ENCODE measurements at regions not wholly inside any gene's neighbourhood (a gene's known extent, or its start where the extent isn't known, plus 50 kb on each side); places are given as distances from the start of the nearest gene placed in this dataset.

DNA sequence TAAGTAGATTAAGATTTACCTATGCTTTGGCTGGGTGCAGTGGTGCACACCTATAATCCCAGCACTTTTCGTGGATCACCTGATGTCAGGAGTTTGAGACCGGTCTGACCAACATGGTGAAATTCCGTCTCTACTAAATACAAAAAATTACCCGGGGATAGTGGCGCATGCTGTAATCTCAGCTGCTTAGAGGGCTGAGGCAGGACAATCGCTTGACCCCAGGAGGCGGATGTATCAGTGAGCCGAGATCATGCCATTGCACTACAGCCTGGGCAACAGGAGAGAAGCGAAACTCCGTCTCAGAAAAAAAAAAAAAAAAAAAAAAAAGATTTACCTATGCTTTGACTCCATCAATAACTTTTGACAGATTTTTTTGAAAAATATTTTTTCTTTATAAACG, 267.1 kb upstream of the SEMA6A start:
- DNase-seq (ENCODE audit: low spot score), result no peak
- TF ChIP-seq POLR2AphosphoS5 (IDR thresholded peaks at IDR 0.05) (no peak), POLR2A (IDR thresholded peaks at IDR 0.05) (no peak)
- TF ChIP-seq, protein P1, sequence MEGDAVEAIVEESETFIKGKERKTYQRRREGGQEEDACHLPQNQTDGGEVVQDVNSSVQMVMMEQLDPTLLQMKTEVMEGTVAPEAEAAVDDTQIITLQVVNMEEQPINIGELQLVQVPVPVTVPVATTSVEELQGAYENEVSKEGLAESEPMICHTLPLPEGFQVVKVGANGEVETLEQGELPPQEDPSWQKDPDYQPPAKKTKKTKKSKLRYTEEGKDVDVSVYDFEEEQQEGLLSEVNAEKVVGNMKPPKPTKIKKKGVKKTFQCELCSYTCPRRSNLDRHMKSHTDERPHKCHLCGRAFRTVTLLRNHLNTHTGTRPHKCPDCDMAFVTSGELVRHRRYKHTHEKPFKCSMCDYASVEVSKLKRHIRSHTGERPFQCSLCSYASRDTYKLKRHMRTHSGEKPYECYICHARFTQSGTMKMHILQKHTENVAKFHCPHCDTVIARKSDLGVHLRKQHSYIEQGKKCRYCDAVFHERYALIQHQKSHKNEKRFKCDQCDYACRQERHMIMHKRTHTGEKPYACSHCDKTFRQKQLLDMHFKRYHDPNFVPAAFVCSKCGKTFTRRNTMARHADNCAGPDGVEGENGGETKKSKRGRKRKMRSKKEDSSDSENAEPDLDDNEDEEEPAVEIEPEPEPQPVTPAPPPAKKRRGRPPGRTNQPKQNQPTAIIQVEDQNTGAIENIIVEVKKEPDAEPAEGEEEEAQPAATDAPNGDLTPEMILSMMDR (IDR thresholded peaks at IDR 0.05), result no peak
- WGBS, result 97% methylated on average over 11 of the region's 11 CpGs
- intact Hi-C loops (cut with DNase I), result no loop called here
- no peak overlapping the region for H3K4me3 ChIP-seq
- H3K36me3 ChIP-seq, result no peaks in the 10 kb centered on the region
- H3K27ac ChIP-seq, result no peak overlapping the region
- H3K4me1 ChIP-seq (replicated peaks), result no peaks in the 10 kb centered on the region
- H3K27me3 ChIP-seq (replicated peaks; ENCODE audit: insufficient read depth), result no peaks in the 10 kb centered on the region
- no peaks in the 10 kb centered on the region for H3K9me3 ChIP-seq

DNA sequence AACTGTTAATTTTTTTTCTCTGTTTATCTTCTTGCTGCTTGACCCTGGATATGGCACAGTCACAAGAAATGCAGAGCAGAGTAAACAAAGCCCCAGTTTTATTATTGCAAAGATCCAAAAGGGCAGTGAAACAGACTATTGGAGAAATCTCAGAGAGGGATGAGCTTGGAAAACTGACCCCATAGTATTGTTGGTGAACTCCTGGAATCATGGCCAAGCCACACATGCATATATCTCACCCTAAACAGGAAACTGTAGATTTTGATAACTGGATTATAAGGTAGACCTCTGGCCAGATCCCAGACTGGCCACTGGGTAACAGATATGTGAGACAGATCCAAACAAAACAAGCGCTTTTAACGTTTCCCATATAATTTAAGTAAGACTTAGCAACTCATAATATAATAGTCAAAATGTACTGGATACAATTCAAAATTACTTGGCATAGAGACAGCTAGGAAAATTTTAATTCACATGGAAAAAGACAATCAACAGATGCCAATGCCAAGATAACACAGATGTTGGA, 263.5 kb upstream of the SEMA6A start:
- Histone ChIP-seq H3K9me3 (no peaks in the 10 kb centered on the region), H3K27ac (no peak overlapping the region), H3K27me3 (replicated peaks; ENCODE audit: insufficient read depth) (no peaks in the 10 kb centered on the region), H3K4me3 (no peak overlapping the region), H3K36me3 (no peaks in the 10 kb centered on the region), H3K4me1 (replicated peaks) (no peaks in the 10 kb centered on the region)
- 36% methylated on average over 2 of the region's 2 CpGs for WGBS
- DNase-seq (ENCODE audit: low spot score), result no peak
- intact Hi-C loops (cut with DNase I), result no loop called here
- TF ChIP-seq POLR2A (IDR thresholded peaks at IDR 0.05) (no peak), POLR2AphosphoS5 (IDR thresholded peaks at IDR 0.05) (no peak)
- TF ChIP-seq, protein P1 (IDR thresholded peaks at IDR 0.05), result no peak

DNA sequence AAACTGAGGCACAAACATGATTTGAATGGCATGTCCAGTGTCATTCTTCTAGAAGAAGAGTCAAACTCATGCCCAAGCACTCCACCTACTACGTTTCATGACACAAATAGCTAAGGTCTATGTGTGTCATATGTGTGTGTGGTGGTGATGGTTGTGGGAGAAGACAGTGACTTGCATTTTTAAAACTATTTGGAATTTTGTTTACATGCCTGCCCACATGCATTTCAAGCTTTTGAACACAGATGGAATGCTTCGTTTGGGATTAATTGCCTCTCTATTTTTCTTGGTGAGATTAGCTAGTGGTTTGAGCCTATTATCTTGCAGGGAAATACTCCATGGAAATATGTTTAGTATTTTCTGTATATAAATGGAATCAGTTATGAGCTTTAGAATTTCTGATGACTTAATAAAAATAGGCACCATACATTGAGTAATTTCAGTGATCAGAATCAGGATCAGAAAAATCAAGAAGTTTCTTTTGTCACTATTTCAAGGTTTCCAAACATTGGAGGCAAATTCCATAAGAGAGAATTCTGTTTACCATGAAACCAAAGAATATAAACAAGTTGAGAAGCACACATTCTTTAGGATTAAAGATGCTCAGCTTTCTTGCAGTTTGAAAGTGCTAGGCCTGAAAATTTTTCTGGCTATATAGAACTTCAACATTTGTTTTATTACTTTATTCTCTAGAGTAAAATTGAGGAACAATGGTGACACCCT, 260.3 kb upstream of the SEMA6A start:
- intact Hi-C loops (cut with DNase I), result no loop called here
- no peaks in the 10 kb centered on the region for H3K9me3 ChIP-seq

DNA sequence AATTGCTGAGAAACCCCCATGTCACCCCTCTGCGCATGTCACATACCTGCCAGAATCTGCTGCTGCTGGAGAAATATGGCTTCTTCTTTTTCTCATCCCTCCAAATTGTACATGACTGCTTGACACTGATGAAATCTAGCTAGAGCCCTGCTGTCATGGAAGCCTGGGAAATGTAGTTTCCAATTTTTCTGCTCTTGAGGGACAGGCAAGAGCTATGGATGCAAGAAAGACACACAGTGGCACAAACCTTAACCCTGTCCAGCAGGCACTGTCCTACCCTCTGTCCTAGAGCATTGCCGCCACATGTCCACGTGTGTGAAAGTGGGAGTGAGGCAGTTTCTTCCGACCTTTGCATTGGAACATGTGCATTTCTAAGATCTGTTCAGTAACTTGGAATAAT, 255.5 kb upstream of the SEMA6A start:
- DNase-seq (ENCODE audit: low spot score), result no peak

More for the DNA sequence above, 260.3 kb upstream of the SEMA6A start:
- H3K27me3 ChIP-seq (replicated peaks; ENCODE audit: insufficient read depth), result no peaks in the 10 kb centered on the region
- no peaks in the 10 kb centered on the region for H3K4me1 ChIP-seq (replicated peaks)
- DNase-seq (ENCODE audit: low spot score), result no peak
- no peak overlapping the region for H3K27ac ChIP-seq
- no peak overlapping the region for H3K4me3 ChIP-seq
- H3K36me3 ChIP-seq, result no peaks in the 10 kb centered on the region
- TF ChIP-seq POLR2AphosphoS5 (IDR thresholded peaks at IDR 0.05) (no peak), POLR2A (IDR thresholded peaks at IDR 0.05) (no peak)
- TF ChIP-seq, protein P1 (IDR thresholded peaks at IDR 0.05), result no peak
- 68% methylated on average over 2 of the region's 2 CpGs for WGBS

More for the DNA sequence above, 255.5 kb upstream of the SEMA6A start:
- Histone ChIP-seq H3K27ac (no peak overlapping the region), H3K4me1 (replicated peaks) (no peaks in the 10 kb centered on the region), H3K36me3 (no peaks in the 10 kb centered on the region), H3K27me3 (replicated peaks; ENCODE audit: insufficient read depth) (no peaks in the 10 kb centered on the region), H3K4me3 (no peak overlapping the region), H3K9me3 (no peaks in the 10 kb centered on the region)
- TF ChIP-seq POLR2A (IDR thresholded peaks at IDR 0.05), result no peak
- no peak for TF ChIP-seq POLR2AphosphoS5 (IDR thresholded peaks at IDR 0.05)
- TF ChIP-seq, protein P1 (IDR thresholded peaks at IDR 0.05), result no peak
- intact Hi-C loops (cut with DNase I), result no loop called here
- WGBS, result 99% methylated on average over 4 of the region's 4 CpGs
